H1 (cell line): ENCODE measurements at regions not wholly inside any gene's neighbourhood (a gene's known extent, or its start where the extent isn't known, plus 50 kb on each side); places are given as distances from the start of the nearest gene placed in this dataset.

Source experiments
- CTCF ChIA-PET: fragments of 300-600 bp; sonication (Branson Sonifier 250); formaldehyde crosslinking; loops from one replicate; lab custom pipeline; 2021; ENCODE audit not compliant: partially characterized antibody; lab: Charles Lee
- POLR2A ChIA-PET: fragments of 300-600 bp; sonication (Branson Sonifier 250); formaldehyde crosslinking; loops from one replicate; lab custom pipeline; 2021; ENCODE audit warnings: inconsistent platforms; ENCODE audit not compliant: partially characterized antibody; lab: Charles Lee
- DNase-seq, 2 experiments: peaks; one replicate each; pipeline versions ENCODE4 v3.0.0 to v3.0.0-alpha.2; 2010 to 2022; ENCODE audit warnings: low spot score in 2 of 2, low read depth in 1 of 2, mixed read lengths in 1 of 2
- FAIRE-seq: peaks from 2 replicates; lab custom pipeline; 2011; peaks lifted over from hg19 to GRCh38; lab: Jason Lieb, UNC
- H2AFZ ChIP-seq: 2 replicates; pipeline ENCODE4 v1.8.1; 2012; ENCODE audit warnings: low read length, inconsistent platforms
- H2AK5ac ChIP-seq: 2 replicates; pipeline ENCODE4 v1.6.1; 2013; ENCODE audit warnings: low read depth, low read length
- H2BK120ac ChIP-seq: replicated peaks from 2 replicates; pipeline ENCODE3; 2013; ENCODE audit warnings: low read depth, low read length, inconsistent platforms
- H2BK12ac ChIP-seq: 2 replicates; pipeline ENCODE4 v1.6.1; 2013; ENCODE audit warnings: low read depth, low read length
- H2BK15ac ChIP-seq: 2 replicates; pipeline ENCODE4 v1.6.1; 2013; ENCODE audit warnings: low read length
- H2BK20ac ChIP-seq: 2 replicates; pipeline ENCODE4 v1.6.1; 2013; ENCODE audit warnings: low read length
- H2BK5ac ChIP-seq: 2 replicates; pipeline ENCODE4 v1.6.1; 2013; ENCODE audit warnings: low read depth, low read length
- H3K14ac ChIP-seq: 2 replicates; pipeline ENCODE4 v1.6.1; 2013; ENCODE audit warnings: inconsistent platforms; ENCODE audit not compliant: insufficient read length
- H3K18ac ChIP-seq: 2 replicates; pipeline ENCODE4 v1.6.1; 2013; ENCODE audit warnings: low read length; ENCODE audit errors: extremely low read depth
- H3K23ac ChIP-seq: 2 replicates; pipeline ENCODE4 v1.6.1; 2013; ENCODE audit warnings: inconsistent platforms; ENCODE audit not compliant: insufficient read length
- H3K23me2 ChIP-seq: 2 replicates; pipeline ENCODE4 v1.6.1; 2013; ENCODE audit warnings: low read depth, low read length
- H3K27ac ChIP-seq: 2 replicates; pipeline ENCODE4 v1.6.1; 2011; ENCODE audit warnings: low read depth, low read length, inconsistent platforms
- H3K27me3 ChIP-seq, 4 experiments: replicated peaks in 1 of 4; 1 replicate in 1 of 4; 2 replicates in 3 of 4; pipeline versions ENCODE4 v1.6.1 to v1.8.1; 2011 to 2013; ENCODE audit warnings: low read length in 3 of 4, mild to moderate bottlenecking in 3 of 4, inconsistent platforms in 2 of 4, mixed read lengths in 2 of 4, moderate library complexity in 1 of 4; ENCODE audit not compliant: control insufficient read depth in 3 of 4, insufficient read depth in 3 of 4; ENCODE audit errors: extremely low read depth in 1 of 4
- H3K36me3 ChIP-seq, 4 experiments: 2 replicates each; pipeline versions ENCODE4 v1.6.1 to v1.8.1; 2011 to 2013; ENCODE audit warnings: mild to moderate bottlenecking in 4 of 4, low read length in 3 of 4, moderate library complexity in 2 of 4, control low read depth in 1 of 4, inconsistent platforms in 1 of 4; ENCODE audit not compliant: insufficient read depth in 4 of 4, control insufficient read depth in 2 of 4
- H3K4ac ChIP-seq: replicated peaks from 2 replicates; pipeline ENCODE3; 2013; ENCODE audit warnings: low read length, low read depth, mixed read lengths, inconsistent platforms; ENCODE audit not compliant: insufficient read length
- H3K4me1 ChIP-seq, 4 experiments: replicated peaks in 1 of 4; 1 replicate in 1 of 4; 2 replicates in 3 of 4; pipeline versions ENCODE4 v1.6.1 to v1.8.1; 2011 to 2013; ENCODE audit warnings: low read length in 3 of 4, inconsistent platforms in 2 of 4, mixed read lengths in 1 of 4; ENCODE audit not compliant: insufficient read depth in 4 of 4, control insufficient read depth in 3 of 4
- H3K4me2 ChIP-seq, 2 experiments: 2 replicates each; pipeline versions ENCODE4 v1.6.1 to v1.8.1; 2011 to 2013; ENCODE audit warnings: low read depth in 2 of 2, low read length in 2 of 2, control low read depth in 1 of 2, inconsistent platforms in 1 of 2, mild to moderate bottlenecking in 1 of 2; ENCODE audit not compliant: insufficient read depth in 1 of 2
- H3K4me3 ChIP-seq, 4 experiments: fragments of 200-600, 300-600 bp in 1 of 4; sonication (generic), shearing (Covaris generic), sonication (Bioruptor Twin) in 1 of 4; 2 replicates each; pipeline versions ENCODE4 v1.5.1 to v1.8.1; 2011 to 2016; ENCODE audit warnings: low read length in 4 of 4, low read depth in 3 of 4, control low read depth in 2 of 4, inconsistent platforms in 2 of 4, mild to moderate bottlenecking in 2 of 4, mixed read lengths in 1 of 4, moderate library complexity in 1 of 4; ENCODE audit not compliant: insufficient read depth in 2 of 4; ENCODE audit errors: extremely low read depth in 1 of 4
- H3K56ac ChIP-seq: replicated peaks from 2 replicates; pipeline ENCODE3; 2013; ENCODE audit warnings: low read depth, mild to moderate bottlenecking, mixed read lengths, low read length, inconsistent platforms; ENCODE audit not compliant: insufficient read length
- H3K79me1 ChIP-seq: 2 replicates; pipeline ENCODE4 v1.6.1; 2013; ENCODE audit warnings: low read depth, low read length, control low read depth
- H3K79me2 ChIP-seq, 2 experiments: 2 replicates each; pipeline versions ENCODE4 v1.6.1 to v1.8.1; 2012 to 2013; ENCODE audit warnings: low read length in 2 of 2, mild to moderate bottlenecking in 2 of 2, inconsistent platforms in 1 of 2; ENCODE audit not compliant: insufficient read depth in 2 of 2, control insufficient read depth in 1 of 2
- H3K9ac ChIP-seq, 4 experiments: replicated peaks in 1 of 4; 1 replicate in 1 of 4; 2 replicates in 3 of 4; pipeline versions ENCODE4 v1.6.1 to v1.8.1; 2011 to 2013; ENCODE audit warnings: low read depth in 3 of 4, low read length in 3 of 4, control low read depth in 2 of 4, mild to moderate bottlenecking in 2 of 4, moderate library complexity in 2 of 4, inconsistent platforms in 1 of 4; ENCODE audit errors: extremely low read depth in 1 of 4
- H3K9me3 ChIP-seq, 2 experiments: 2 replicates each; pipeline versions ENCODE4 v1.6.1 to v1.8.1; 2012 to 2013; ENCODE audit warnings: mild to moderate bottlenecking in 2 of 2, moderate library complexity in 2 of 2, control low read depth in 1 of 2, inconsistent platforms in 1 of 2, low read depth in 1 of 2, low read length in 1 of 2, mixed read lengths in 1 of 2; ENCODE audit not compliant: insufficient read depth in 2 of 2
- H4K20me1 ChIP-seq, 2 experiments: replicated peaks in 1 of 2; 2 replicates each; pipeline versions ENCODE3 to v1.8.1; 2011 to 2013; ENCODE audit warnings: inconsistent platforms in 2 of 2, low read length in 2 of 2, mild to moderate bottlenecking in 1 of 2; ENCODE audit not compliant: insufficient read depth in 2 of 2, control insufficient read depth in 1 of 2
- H4K5ac ChIP-seq: 2 replicates; pipeline ENCODE4 v1.6.1; 2013; ENCODE audit warnings: low read length, low read depth, mixed read lengths, inconsistent platforms; ENCODE audit not compliant: insufficient read length
- H4K8ac ChIP-seq: 2 replicates; pipeline ENCODE4 v1.8.0; 2013; ENCODE audit warnings: mild to moderate bottlenecking, moderate library complexity, low read length, inconsistent platforms; ENCODE audit not compliant: insufficient read depth; ENCODE audit errors: extremely low read depth
- H4K91ac ChIP-seq: replicated peaks from 2 replicates; pipeline ENCODE3; 2013; ENCODE audit warnings: low read length, mixed read lengths, inconsistent platforms; ENCODE audit not compliant: insufficient read length
- NRF1 ChIP-seq: IDR thresholded peaks from 2 replicates; pipeline ENCODE4 v1.6.1; 2011; ENCODE audit warnings: mild to moderate bottlenecking, low read depth, low read length, improper control_type of control experiment
- USF2 ChIP-seq: IDR thresholded peaks from 2 replicates; pipeline ENCODE4 v1.6.1; 2011; ENCODE audit warnings: low read length, improper control_type of control experiment
- WGBS, 2 experiments: shearing (Covaris generic) in 1 of 2; methylation state at CpG; one replicate each; pipeline versions ENCODE4 v1.1.6 to v1.1.7; 2013 to 2015; ENCODE audit warnings: low lambda C conversion rate in 2 of 2, mixed read lengths in 2 of 2, inconsistent platforms in 1 of 2, low coverage in 1 of 2, missing lambda C conversion rate in 1 of 2; ENCODE audit not compliant: insufficient replicate concordance in 2 of 2, insufficient coverage in 1 of 2, insufficient read length in 1 of 2; ENCODE audit errors: extremely low coverage in 1 of 2, missing lambda C conversion rate in 1 of 2; 5-methylcytosine and 5-hydroxymethylcytosine counted together

- no peak overlapping the region for H3K9ac ChIP-seq
- H3K79me1 ChIP-seq, result no peaks in the 10 kb centered on the region
- H3K9me3 ChIP-seq, result no peaks in the 10 kb centered on the region
- no peaks in the 10 kb centered on the region for H3K36me3 ChIP-seq
- peaks cover 0 to 4% of the 10 kb centered on the region in 2 experiments for H4K20me1 ChIP-seq
- no peak overlapping the region for H3K4me2 ChIP-seq
- H4K5ac ChIP-seq, result no peak overlapping the region
- H4K91ac ChIP-seq, result no peak overlapping the region
- FAIRE-seq, result no peak
- H3K4me3 ChIP-seq, result no peak overlapping the region
- no peak for DNase-seq
- peaks cover 0 to 18% (median 9%) of the 10 kb centered on the region in 4 experiments; a peak in 5 of 7 replicates for H3K27me3 ChIP-seq
- H2BK20ac ChIP-seq, result no peak overlapping the region
- H3K23ac ChIP-seq, result no peak overlapping the region
- no peak overlapping the region for H4K8ac ChIP-seq
- H2BK5ac ChIP-seq, result no peak overlapping the region
- no peak overlapping the region for H2BK120ac ChIP-seq
- H2AK5ac ChIP-seq, result no peak overlapping the region
- H3K23me2 ChIP-seq, result peaks cover 5% of the 10 kb centered on the region; the same call in 1 of the 2 replicates
- H3K27ac ChIP-seq, result no peak overlapping the region
- 91% methylated on average over 6 of the region's 6 CpGs; no CpG with 5 or more reads in 1 of the 2 experiments for WGBS, 2 experiments
- no peak overlapping the region for H3K18ac ChIP-seq
- H3K4ac ChIP-seq, result no peak overlapping the region
- H3K4me1 ChIP-seq, result peaks cover 5 to 11% (median 9%) of the 10 kb centered on the region in 4 experiments; a peak in 4 of 7 replicates
- no peak overlapping the region for H2AFZ ChIP-seq
- no peak overlapping the region for H2BK15ac ChIP-seq
- H3K56ac ChIP-seq, result no peak overlapping the region
- H3K79me2 ChIP-seq, result no peaks in the 10 kb centered on the region
- ChIA-PET POLR2A (no interaction called here), CTCF (interaction anchor here (1.6 kb wide), 1 partner anchor 44 kb away, joined by 5 read pairs; no protein-coding TSS in a partner anchor)
- no peak overlapping the region for H3K14ac ChIP-seq
- H2BK12ac ChIP-seq, result no peak overlapping the region
- TF ChIP-seq NRF1, result no peak
- no peak for TF ChIP-seq USF2
These were observed 226.8 kb downstream of the FOXL1 start for GRCh38 chr16:86805188-86805587.
